Calu3 (cell line): ENCODE measurements at regions not wholly inside any gene's neighbourhood (a gene's known extent, or its start where the extent isn't known, plus 50 kb on each side); places are given as distances from the start of the nearest gene placed in this dataset.
A peak's percentile ranks its signal among the peaks of the same experiment; 100 is the strongest.

ENCODE experiments used
- BruUV-seq: library from RNA; stranded (reverse); fragments of 400-500 nt; replicated peaks from 2 replicates; lab custom pipeline; 2021; lab: Mats Ljungman, UMichigan
- CTCF ChIA-PET: fragments of 300-600 bp; sonication (Branson Sonifier 250); formaldehyde crosslinking; loops from one replicate; lab custom pipeline; 2022; ENCODE audit warnings: antibody characterized with exemption; lab: Charles Lee
- DNase-seq: peaks from one replicate; pipeline ENCODE4 v3.0.0; 2022
- H3K27ac Mint-ChIP-seq: one replicate; pipeline ENCODE4 v1.8.0; 2022; ENCODE audit warnings: mixed read lengths; ENCODE audit not compliant: unreplicated experiment
- H3K27me3 Mint-ChIP-seq: one replicate; pipeline ENCODE4 v1.8.0; 2022; ENCODE audit warnings: mixed read lengths; ENCODE audit not compliant: unreplicated experiment
- H3K36me3 Mint-ChIP-seq: one replicate; pipeline ENCODE4 v1.8.0; 2022; ENCODE audit warnings: mild to moderate bottlenecking, moderate library complexity, mixed read lengths; ENCODE audit not compliant: insufficient read depth, unreplicated experiment
- H3K4me1 Mint-ChIP-seq: one replicate; pipeline ENCODE4 v1.8.0; 2022; ENCODE audit warnings: mild to moderate bottlenecking, low read depth, mixed read lengths; ENCODE audit not compliant: unreplicated experiment
- H3K4me3 Mint-ChIP-seq: one replicate; pipeline ENCODE4 v1.8.0; 2022; ENCODE audit warnings: mild to moderate bottlenecking, low read depth, moderate library complexity, mixed read lengths; ENCODE audit not compliant: unreplicated experiment
- H3K9me3 Mint-ChIP-seq: one replicate; pipeline ENCODE4 v1.8.0; 2022; ENCODE audit warnings: low read depth, mixed read lengths; ENCODE audit not compliant: unreplicated experiment
- CTCF ChIP-seq: fragments of 200-600 bp; IDR thresholded peaks from one replicate; pipeline ENCODE4 v1.8.0; 2022; ENCODE audit warnings: antibody characterized with exemption; ENCODE audit not compliant: unreplicated experiment
- intact Hi-C: fragments of 100-400 bp; cut with micrococcal nuclease; formaldehyde crosslinking; loops from one replicate; pipeline ENCODE4 v1.10.0; 2022; ENCODE audit not compliant: unreplicated experiment

GRCh38 chr5:115409094-115409493, 112.6 kb upstream of the CCDC112 start:
- TF ChIP-seq CTCF, result no peak
- H3K4me3 Mint-ChIP-seq, result no peak overlapping the region
- no TSS peak for BruUV-seq
- H3K36me3 Mint-ChIP-seq, result peaks cover 4% of the 10 kb centered on the region
- no peaks in the 10 kb centered on the region for H3K9me3 Mint-ChIP-seq
- peaks cover 5% of the 10 kb centered on the region for H3K4me1 Mint-ChIP-seq
- peak overlapping the region; percentile 2 for H3K27ac Mint-ChIP-seq
- intact Hi-C loops, result no loop called here
- no peaks in the 10 kb centered on the region for H3K27me3 Mint-ChIP-seq
- CTCF ChIA-PET, result no interaction called here
- DNase-seq, result no peak

GRCh38 chr5:115402822-115403577, 106.5 kb upstream of the CCDC112 start:
- Mint-ChIP-seq H3K4me3 (no peak overlapping the region), H3K9me3 (no peaks in the 10 kb centered on the region), H3K4me1 (no peaks in the 10 kb centered on the region), H3K27ac (no peak overlapping the region), H3K36me3 (no peaks in the 10 kb centered on the region), H3K27me3 (no peaks in the 10 kb centered on the region)
- no peak for DNase-seq
- intact Hi-C loops, result no loop called here
- no TSS peak for BruUV-seq
- CTCF ChIA-PET, result interaction anchor here (0.8 to 0.9 kb wide), 2 partner anchors 10 to 12 kb away, joined by 3 to 4 read pairs; no protein-coding TSS in a partner anchor
- TF ChIP-seq CTCF, result no peak

- no peaks in the 10 kb centered on the region for H3K9me3 Mint-ChIP-seq
- CTCF ChIA-PET, result no interaction called here
- BruUV-seq, result no TSS peak
- no peak for TF ChIP-seq CTCF
- no peaks in the 10 kb centered on the region for H3K27me3 Mint-ChIP-seq
- DNase-seq, result no peak
- H3K36me3 Mint-ChIP-seq, result no peaks in the 10 kb centered on the region
- H3K27ac Mint-ChIP-seq, result no peak overlapping the region
- no peak overlapping the region for H3K4me3 Mint-ChIP-seq
- H3K4me1 Mint-ChIP-seq, result no peaks in the 10 kb centered on the region
- intact Hi-C loops, result no loop called here
Observed at GRCh38 chr5:115402092-115402491, 105.6 kb upstream of the CCDC112 start.

DNA sequence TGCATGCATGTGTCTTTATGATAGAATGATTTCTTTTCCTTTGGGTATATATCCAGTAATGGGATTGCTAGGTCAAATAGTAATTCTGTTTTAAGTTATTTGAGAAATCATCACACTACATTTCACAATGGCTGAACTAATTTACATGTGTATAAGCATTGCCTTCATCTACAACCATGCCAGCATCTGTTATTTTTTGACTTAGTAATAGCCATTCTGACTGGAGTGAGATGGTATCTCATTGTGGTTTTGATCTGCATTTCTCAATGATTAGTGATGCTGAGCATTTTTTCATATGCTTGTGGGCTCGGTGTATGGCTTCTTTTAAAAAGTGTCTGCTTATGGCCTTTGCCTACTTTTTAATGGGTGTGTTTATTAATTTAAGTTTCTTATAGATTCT, 102.3 kb upstream of the CCDC112 start:
- CTCF ChIA-PET, result no interaction called here
- TF ChIP-seq CTCF, result no peak
- no peaks in the 10 kb centered on the region for H3K36me3 Mint-ChIP-seq
- peaks cover 16% of the 10 kb centered on the region for H3K4me1 Mint-ChIP-seq
- H3K27ac Mint-ChIP-seq, result no peak overlapping the region
- no peaks in the 10 kb centered on the region for H3K9me3 Mint-ChIP-seq
- intact Hi-C loops, result no loop called here
- BruUV-seq, result no TSS peak
- H3K4me3 Mint-ChIP-seq, result no peak overlapping the region
- DNase-seq, result no peak
- H3K27me3 Mint-ChIP-seq, result no peaks in the 10 kb centered on the region
